ENCODE measurements at regions not wholly inside any gene's neighbourhood (a gene's known extent, or its start where the extent isn't known, plus 50 kb on each side); places are given as distances from the start of the nearest gene placed in this dataset.

- Histone ChIP-seq H3K4me2 (ENCODE audit: insufficient read depth, low read length) (no peak overlapping the region), H4K20me1 (ENCODE audit: insufficient read depth, low read length) (no peaks in the 10 kb centered on the region), H3K9me3 (ENCODE audit: low read depth, low read length) (no peaks in the 10 kb centered on the region), H3K27me3 (ENCODE audit: insufficient read depth, low read length) (no peaks in the 10 kb centered on the region), H3K36me3 (ENCODE audit: insufficient read depth, low read length) (no peaks in the 10 kb centered on the region), H2AFZ (ENCODE audit: low read length) (no peak overlapping the region), H3K79me2 (ENCODE audit: insufficient read depth, low read length) (no peaks in the 10 kb centered on the region), H3K4me1 (ENCODE audit: insufficient read depth, low read length) (no peaks in the 10 kb centered on the region), H3K27ac (ENCODE audit: low read depth, low read length) (no peak overlapping the region), H3K4me3 (ENCODE audit: insufficient read depth, low read length) (no peak overlapping the region)
- DNase-seq (ENCODE audit: insufficient read length, low spot score, missing footprints) = peak; percentile 45
- TF ChIP-seq CTCF (IDR thresholded peaks at IDR 0.05; ENCODE audit: extremely low read depth, low read depth, low read length) = no peak
Measured at GRCh38 chr14:101173698-101174521, 270.4 kb upstream of the RTL1 start.

- no peak overlapping the region for H3K4me3 ChIP-seq (ENCODE audit: insufficient read depth, low read length)
- no peak for DNase-seq (ENCODE audit: insufficient read length, low spot score, missing footprints)
- H3K4me2 ChIP-seq (ENCODE audit: insufficient read depth, low read length) = no peak overlapping the region
- no peak overlapping the region for H2AFZ ChIP-seq (ENCODE audit: low read length)
- no peaks in the 10 kb centered on the region for H3K9me3 ChIP-seq (ENCODE audit: low read depth, low read length)
- no peak overlapping the region for H3K27ac ChIP-seq (ENCODE audit: low read depth, low read length)
- no peaks in the 10 kb centered on the region for H3K27me3 ChIP-seq (ENCODE audit: insufficient read depth, low read length)
- H4K20me1 ChIP-seq (ENCODE audit: insufficient read depth, low read length) = no peaks in the 10 kb centered on the region
- H3K36me3 ChIP-seq (ENCODE audit: insufficient read depth, low read length) = no peaks in the 10 kb centered on the region
- no peak for TF ChIP-seq CTCF (IDR thresholded peaks at IDR 0.05; ENCODE audit: extremely low read depth, low read depth, low read length)
- no peaks in the 10 kb centered on the region for H3K4me1 ChIP-seq (ENCODE audit: insufficient read depth, low read length)
- H3K79me2 ChIP-seq (ENCODE audit: insufficient read depth, low read length) = no peaks in the 10 kb centered on the region
Measured at GRCh38 chr14:101174522-101174838, 271.0 kb upstream of the RTL1 start.

GRCh38 chr14:101174980-101175606 lies 271.6 kb upstream of the RTL1 start:
- DNase-seq (ENCODE audit: insufficient read length, low spot score, missing footprints) = peak; percentile 60

More at GRCh38 chr14:101174980-101175606, 271.6 kb upstream of the RTL1 start:
- Histone ChIP-seq H3K9me3 (ENCODE audit: low read depth, low read length) (no peaks in the 10 kb centered on the region), H4K20me1 (ENCODE audit: insufficient read depth, low read length) (no peaks in the 10 kb centered on the region), H3K79me2 (ENCODE audit: insufficient read depth, low read length) (no peaks in the 10 kb centered on the region), H2AFZ (ENCODE audit: low read length) (no peak overlapping the region), H3K36me3 (ENCODE audit: insufficient read depth, low read length) (no peaks in the 10 kb centered on the region), H3K27ac (ENCODE audit: low read depth, low read length) (no peak overlapping the region), H3K4me1 (ENCODE audit: insufficient read depth, low read length) (no peaks in the 10 kb centered on the region), H3K4me2 (ENCODE audit: insufficient read depth, low read length) (no peak overlapping the region), H3K27me3 (ENCODE audit: insufficient read depth, low read length) (no peaks in the 10 kb centered on the region), H3K4me3 (ENCODE audit: insufficient read depth, low read length) (no peak overlapping the region)
- TF ChIP-seq CTCF (IDR thresholded peaks at IDR 0.05; ENCODE audit: extremely low read depth, low read depth, low read length) = no peak
